ENCODE measurements at regions not wholly inside any gene's neighbourhood (a gene's known extent, or its start where the extent isn't known, plus 50 kb on each side); places are given as distances from the start of the nearest gene placed in this dataset.
"Not testable (repeated sequence)": the region's sequence is repeated elsewhere in the genome, so short reads cannot be mapped to it uniquely, and the experiment has no call there.

DNA sequence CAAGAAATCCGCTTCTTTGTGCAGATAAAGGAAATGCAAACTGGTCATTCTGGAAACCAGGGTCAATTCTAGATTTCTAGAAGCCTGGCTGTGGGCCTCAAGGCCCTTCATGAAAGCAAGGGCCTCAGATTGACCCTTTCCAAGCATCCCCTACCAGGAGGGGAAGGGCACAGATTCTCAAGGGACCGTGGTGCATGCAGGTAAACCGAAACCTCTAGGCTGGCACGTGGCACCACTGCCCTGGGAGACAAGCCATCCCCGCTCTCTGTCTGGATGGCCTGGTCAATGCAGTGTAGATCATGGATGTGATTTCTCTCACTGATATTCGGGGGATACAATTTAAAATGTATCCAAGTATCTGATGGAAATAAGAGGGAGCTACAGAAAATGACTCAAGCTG, 69.4 kb downstream of the TOMM20 start:
- DNase-seq: no peak

DNA sequence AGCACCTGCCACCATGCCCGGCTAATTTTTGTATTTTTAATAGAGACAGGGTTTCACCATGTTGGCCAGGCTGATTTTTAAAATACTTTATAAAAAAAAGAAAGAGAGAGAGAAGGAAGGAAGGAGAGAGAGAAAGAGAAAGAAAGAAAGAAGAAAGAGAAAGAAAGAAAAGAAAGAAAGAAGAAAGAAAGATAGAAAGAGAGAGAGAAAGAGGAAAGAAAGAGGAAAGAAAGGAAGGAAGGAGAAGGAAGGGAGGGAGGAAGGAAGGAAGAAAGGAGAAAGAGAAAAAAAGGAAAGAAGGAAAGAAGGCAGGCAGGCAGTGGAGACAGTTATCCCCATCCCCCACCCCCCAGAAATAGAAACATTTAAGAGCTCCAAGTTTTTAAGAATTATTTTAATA, 69.9 kb downstream of the TOMM20 start:
- DNase-seq: no peak

DNA sequence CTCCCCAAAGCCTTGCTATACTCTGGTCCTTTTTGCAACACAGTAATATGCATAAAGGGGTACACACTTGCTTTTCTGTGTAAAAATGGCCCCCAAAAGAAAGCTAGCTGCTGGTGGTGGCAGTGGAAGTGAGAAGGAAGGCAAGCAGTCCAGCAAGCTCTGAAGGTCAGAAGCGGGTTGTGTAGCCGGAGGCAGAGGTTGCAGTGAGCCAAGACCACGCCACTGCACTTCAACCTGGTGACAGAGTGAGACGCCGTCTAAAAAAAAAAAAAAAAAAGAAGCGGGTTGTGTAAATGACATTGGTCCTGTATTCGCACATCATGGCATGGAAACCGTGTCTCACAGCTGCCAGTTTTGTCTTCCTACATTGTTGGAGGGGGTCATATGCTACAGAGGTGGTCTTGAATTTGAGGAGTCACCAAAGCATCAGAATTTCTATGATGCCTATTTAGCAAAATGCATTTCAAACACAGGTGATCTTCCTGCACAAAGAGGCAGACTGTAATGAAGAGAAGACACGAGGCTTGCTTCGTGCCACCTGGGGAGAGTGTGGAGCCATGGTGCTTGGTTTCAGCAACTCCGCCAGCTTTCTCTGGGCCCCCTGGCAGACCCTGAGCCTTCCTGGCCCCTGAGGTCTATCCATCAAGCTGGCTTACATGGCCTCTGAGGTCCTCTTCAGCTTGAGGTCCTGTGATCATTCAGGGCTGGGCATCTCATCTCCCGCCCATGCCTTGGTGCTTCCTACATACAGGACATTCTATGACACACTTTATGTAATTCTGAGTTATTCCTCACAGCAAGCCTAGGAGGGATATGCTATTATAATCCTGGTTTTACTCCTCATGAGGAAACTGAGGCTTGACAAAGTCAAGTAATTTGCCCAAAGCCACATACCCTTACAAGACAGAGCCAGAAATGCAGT, 71.0 kb downstream of the TOMM20 start:
- no peak for DNase-seq

DNA sequence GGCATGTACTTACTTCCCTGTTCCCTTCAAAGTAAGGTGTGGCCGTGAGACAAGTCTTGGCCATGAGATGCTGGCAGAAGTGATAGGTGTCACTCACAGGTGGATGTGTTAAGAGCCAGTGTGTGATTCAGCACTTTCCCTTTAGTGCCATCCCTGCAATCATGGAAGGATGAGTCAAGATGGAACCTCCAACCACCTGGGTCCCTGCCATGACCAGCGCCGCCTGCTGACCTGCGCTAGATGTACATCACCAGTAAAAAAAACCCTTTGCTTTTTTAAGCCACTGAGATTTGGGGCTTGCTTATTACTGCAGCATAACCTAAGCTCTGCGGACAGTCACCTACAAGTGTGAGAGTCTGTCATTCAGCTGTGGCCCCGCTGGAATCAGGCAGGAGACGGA, 71.7 kb downstream of the TOMM20 start:
- DNase-seq: no peak

DNA sequence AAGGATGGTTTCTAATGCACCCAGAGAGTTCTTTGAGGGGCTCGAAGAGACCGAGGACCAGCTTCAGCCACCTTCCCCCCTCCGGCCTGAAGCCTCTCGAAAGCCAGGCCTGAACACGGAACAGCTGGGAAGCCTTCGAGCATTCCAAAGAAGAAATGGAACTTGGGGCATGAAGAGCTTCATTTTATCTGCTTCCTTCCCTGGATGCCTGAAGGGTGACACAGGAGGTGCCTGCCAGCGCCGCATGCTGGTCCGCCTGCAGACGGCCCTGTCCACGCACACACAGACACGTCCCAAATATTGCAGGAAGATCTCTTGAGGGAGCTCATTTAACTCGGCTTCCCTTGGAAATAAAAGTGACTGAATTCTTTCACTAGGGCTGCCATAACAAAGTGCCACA, 73.7 kb downstream of the TOMM20 start:
- no peak for DNase-seq

DNA sequence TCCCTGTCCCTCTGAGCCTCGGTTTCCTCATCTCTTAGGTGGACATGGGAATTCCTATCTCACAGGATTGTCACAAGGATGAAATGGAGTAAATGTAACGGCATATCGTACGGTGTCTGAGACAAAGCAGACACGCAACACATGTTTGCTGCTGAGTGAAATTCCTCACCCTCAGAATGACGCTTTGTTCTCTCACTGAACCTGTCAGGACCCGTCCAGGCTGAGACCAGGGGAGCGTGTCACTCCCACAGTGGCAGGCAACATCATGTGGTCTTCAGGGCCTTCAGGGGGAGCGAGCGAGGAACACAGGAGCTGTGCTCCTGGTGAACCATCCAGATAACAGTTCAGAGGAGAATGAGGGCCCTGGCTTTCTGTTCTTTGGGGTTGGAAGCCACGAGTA, 74.2 kb downstream of the TOMM20 start:
- no peak for DNase-seq

DNA sequence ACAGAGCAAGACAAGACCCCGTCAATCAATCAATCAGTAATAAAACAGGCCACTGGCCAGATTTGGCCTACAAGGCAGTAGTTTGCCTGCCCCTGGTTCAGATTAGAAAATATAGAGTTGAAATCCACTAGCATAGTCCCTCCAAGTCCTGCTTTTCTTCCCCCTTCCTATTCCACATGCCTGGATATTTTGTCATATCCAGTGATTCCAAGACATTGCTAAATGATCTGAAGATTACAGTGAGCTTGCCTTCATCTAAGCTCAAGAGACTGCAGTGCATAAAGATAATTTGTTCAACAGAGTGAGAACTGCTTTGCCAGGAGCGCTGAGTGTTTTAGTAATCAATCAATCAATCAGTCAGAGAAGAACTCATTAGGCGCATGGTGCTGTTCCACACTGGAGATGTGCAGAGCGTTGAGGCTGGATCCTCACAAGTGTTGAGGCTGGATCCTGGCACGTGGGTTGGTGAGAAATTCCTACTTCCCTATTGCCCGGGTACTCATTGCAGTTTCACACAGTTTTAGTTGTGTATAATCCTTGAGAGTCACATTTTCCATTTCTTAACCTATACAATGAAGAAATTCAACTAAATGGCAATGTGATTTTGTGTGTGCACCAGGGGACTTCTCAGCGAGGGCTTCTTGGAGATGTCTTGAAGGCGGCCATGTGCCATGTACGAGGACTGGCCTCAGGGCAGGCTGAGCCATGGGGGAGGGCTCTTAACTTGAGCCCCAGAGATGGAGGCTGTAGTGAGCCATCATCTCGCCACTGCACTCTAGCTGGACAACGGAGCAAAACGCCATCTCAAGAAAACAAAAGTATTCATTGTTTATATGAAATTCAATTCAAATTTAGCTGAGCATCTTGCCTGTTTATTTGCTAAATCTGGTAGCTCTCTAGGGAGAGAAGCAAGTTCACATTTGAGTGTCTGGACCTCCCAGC, 76.3 kb downstream of the TOMM20 start:
- no peak for DNase-seq

DNA sequence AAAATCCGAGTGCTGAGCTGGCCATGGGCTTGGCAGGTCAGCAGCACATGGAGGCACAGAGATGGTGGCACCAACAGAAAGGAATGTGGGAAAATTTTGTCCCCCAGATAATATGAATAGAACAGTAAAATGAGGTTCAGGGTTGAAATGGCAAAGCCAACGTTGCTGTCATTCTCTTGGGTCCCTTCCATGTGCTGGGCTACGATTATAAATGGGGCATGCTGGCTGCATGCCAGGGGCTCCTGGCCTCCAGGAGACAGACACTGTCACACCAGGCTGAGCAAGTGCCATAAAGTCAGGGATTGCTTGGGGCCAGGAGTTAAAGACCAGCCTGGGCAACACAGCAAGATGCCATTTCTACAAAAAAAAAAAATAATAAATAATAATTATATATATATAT, 77.1 kb downstream of the TOMM20 start:
- no peak for DNase-seq

DNA sequence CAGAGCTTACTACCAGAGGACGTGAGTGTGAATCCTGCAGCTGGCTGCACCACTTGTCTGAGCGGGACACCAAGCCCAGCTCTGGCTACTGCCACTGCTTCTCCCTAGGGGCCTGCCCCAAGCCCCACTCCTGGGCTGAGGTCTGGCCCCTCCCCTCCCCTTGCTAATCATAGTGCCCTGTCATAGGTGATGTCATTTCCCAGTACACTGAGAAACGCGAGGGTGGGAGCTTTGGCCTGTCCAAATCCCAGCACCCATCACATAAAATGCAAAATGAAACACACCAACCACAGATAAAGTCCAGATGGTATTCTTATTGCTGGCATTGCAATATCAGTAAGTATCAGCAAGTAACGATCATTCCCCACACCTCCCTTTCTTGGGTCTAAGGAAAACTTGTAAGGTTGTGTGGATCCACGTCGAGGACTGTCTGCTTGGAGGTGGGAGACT, 77.7 kb downstream of the TOMM20 start:
- DNase-seq: no peak

DNA sequence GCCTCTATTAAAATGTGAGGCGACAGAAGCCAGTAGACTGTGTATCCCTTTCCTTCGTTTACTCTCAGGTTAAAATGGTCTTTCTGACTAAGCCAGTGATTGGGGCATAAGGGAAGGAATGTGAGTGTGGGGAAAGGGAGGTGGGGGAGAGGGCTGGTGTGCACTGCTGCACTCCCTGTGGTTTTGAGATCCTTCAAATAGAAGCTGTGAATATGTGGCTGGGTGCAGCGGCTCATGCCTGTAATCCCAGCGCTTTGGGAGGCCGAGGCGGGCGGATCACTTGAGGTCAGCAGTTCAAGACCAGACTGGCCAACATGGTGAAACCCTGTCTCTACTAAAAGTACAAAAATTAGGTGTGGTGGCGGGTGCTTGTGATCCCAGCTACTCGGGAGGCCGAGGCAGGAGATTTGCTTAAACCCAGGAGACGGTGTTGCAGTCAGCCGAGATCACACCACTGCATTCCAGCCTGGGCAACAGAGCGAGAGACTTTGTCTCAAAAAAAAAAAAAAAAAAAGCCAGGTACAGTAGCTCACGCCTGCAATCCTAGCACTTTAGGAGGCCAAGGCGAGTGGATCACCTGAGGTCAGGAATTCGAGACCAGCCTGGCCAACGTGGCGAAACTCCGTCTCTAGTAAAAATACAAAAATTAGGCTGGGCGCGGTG, 78.8 kb downstream of the TOMM20 start:
- DNase-seq: not testable (repeated sequence)

DNA sequence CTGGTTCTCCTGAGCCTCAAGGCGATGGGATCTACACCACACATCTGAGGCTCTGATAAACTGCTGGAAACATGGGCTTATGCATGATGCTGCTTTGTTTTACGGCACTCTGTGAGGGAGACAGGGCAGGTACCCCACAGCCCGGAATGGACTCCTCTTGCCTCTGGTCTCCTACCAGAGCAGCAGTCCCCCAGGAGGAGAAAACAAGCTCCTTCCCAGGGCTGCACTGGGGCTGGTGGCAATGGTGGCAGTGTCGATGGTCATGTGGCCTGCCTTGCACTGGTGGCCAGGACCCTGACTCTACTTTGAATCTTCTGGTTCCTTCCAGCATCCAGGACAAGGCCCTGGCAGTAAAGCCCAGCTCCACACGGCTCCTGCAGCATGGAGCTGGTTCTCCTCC, 79.4 kb downstream of the TOMM20 start:
- no peak for DNase-seq

DNA sequence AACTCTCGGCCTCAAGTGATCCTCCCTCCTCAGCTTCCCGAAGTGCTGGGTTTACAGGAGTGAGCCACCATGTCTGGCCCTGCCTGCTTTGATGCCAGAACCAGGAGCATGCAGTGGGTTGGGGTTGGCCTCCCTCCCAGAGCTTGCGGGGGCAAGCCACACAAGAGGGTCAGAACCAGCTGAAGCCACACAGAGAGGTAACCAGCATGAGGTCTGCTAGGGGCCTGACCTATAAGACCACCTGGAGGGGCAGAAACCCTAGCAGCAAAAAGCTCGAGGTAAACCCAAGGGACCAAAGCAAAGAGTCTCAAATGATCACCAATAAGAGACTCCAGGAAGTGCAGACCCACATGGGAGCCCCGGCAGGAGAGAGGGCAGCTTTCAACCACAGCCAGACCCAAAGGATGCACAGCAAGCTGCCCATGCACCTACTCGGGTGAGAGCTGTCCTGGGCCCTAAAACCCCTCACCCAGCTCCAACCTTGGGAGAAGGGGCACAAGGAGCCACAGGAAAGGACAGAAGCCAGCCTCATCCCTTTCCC, 81.2 kb downstream of the TOMM20 start:
- DNase-seq: no peak

DNA sequence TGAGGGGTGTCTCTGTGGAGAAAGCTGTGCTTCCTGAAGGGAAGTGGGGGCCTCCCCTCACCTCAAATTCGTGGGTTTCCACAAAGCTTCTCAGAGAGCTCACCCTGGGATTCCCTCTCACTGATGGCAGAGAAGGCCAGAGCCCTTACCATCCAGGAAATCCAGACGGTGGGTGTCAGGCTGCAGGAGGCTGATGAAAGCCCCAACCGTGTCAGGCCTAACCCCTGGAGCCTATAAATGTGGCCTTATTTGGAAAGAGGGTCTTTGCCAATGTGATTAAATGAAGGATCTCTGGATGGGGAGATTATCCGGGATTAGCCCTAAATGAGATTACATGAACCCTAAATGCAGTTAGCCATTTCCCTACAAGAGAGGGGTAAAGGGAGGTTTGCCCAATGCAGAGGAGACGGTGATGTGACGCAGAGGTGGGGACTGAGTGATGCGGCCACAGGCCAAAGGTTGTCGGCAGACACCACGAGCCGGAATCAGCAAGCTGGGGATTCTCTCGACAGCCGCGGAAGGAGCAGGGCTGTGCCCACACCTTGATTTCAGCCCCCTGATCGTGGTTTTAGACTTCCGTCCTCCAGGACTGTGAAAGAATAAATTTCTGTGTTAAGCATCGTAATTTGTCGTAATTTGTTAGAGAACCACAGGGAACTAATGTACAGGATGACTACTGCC, 82.6 kb downstream of the TOMM20 start:
- DNase-seq: no peak

DNA sequence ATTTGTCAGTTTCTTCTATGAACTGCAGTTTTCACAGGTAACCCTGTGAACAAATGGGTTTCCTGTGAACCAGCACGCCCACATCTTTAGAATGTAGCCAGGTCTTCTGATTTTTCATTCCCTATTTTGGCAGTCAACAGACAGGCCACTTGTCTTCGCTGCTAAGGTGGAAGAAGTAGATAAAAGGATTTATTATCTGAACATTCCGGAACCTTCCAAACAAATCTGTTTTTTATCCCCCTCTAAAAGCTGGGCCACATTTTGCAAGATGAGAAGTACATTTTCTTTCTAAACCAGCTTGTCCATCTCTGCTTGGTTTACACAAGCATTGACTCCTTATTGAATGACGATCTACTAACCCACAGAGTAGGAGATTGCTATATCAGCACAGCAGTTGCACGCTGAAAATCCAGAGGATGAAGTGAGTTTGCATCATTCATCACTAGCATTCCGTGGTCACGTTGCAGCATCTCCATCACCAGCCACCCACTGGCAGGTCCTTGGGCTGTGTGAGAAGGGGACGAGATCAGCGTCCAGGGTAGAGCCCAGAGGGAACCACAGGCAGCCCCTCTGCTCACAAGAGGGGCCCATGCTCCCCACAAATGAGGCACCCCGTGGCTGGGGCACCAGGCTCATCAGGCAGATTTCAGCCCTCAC, 83.5 kb downstream of the TOMM20 start:
- no peak for DNase-seq

DNA sequence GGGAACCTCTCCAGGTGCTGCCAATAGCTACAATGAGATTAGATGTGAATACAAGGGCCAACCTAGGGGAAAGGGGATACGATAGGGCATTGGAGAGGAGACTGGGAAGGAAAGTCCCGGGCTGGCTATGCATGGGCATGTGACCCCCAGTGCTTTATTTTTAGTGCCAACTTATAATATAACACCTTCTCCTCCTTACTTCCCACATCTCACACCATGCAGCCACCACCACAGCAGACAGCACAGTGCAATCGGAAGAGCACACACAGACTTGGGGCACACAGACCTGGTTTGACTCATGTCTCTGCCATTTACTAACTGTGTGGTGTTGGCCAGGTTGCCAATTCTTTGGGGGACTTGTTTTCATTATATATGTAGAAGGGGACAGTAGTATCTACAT, 85.4 kb downstream of the TOMM20 start:
- no peak for DNase-seq

DNA sequence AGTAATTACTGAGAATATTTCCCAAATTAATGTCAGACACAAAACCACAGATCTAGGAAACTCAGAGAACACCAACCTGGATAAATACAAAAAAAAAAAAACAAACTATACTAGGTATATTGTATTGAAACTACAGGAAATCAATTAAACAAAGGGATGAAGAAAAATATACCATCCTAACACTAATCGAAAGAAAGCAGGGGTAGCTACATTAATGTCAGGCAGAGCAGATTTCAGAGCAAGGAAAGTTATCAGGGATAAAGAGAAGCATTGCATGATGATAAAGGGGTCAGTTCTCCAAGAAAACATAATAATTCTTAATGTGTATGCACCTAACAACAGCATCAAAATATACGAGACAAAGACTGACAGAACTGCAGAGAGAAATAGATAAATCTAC, 89.9 kb downstream of the TOMM20 start:
- DNase-seq: no peak

DNA sequence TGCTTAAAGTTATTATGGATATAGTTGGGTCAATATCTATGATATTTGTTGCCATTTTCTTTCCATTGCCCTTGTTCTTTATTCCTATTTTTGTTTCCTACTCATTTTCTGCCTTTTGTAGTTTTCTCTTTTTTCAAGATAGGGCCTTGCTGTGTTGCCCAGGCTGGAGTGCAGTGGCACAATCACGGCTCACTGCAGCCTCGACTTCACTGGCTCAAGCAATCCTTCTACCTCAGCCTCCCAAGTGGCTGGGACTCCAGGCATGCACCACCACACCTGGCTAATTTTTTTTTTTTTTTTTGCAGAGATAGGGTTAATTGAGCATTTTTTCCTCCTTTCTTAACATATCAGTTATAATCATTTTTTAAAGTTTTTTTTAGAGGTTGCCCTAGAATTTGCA, 92.7 kb downstream of the TOMM20 start:
- DNase-seq: no peak

DNA sequence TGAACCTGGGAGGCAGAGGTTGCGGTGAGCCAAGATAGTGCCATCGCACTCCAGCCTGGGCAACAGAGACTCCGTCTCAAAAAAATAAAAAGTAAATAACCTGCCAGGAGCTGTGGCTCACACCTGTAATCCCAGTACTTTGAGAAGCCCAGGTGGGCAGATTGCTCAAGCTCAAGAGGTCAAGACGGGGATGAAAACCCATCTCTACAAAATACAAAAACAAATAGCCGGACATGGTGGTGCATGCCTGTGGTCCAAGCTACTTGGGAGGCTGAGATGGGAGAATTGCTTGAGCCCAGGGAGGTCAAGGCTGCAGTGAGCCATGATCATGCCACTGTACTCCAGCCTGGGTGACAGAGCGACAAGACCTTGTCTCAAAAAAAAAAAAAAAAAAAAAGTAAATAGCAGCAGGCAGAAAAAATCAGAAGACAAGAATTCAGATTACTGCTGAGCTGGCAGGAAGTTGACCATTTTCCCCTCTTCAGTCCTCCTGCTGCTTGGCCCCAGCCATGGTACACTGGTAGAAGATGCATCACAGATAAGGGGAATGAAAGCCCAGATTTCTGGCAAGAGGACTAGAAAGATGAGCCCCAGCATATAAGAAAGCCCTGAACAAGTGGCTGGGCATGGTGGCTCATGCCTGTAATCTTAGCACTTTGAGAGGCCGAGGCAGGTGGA, 97.6 kb downstream of the TOMM20 start:
- DNase-seq: no peak

DNA sequence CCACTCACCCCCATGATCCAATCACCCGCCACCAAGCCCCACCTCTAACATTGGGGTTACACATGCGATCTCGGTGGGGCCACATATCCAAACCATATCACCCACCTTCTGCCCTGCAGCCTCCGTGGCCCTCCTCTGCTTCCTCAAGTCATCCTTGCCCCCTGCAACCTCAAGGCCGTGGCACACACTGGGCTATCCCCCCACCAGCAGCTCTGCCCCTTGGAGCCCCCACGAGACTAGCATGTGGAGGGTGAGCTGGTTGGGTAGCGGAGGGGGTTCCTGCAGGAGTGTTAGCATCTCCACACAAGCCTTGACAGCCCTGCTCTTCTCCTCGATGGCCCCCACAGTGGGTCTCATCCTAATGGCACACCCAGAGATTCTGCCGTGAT, 100.8 kb downstream of the TOMM20 start:
- no peak for DNase-seq

DNA sequence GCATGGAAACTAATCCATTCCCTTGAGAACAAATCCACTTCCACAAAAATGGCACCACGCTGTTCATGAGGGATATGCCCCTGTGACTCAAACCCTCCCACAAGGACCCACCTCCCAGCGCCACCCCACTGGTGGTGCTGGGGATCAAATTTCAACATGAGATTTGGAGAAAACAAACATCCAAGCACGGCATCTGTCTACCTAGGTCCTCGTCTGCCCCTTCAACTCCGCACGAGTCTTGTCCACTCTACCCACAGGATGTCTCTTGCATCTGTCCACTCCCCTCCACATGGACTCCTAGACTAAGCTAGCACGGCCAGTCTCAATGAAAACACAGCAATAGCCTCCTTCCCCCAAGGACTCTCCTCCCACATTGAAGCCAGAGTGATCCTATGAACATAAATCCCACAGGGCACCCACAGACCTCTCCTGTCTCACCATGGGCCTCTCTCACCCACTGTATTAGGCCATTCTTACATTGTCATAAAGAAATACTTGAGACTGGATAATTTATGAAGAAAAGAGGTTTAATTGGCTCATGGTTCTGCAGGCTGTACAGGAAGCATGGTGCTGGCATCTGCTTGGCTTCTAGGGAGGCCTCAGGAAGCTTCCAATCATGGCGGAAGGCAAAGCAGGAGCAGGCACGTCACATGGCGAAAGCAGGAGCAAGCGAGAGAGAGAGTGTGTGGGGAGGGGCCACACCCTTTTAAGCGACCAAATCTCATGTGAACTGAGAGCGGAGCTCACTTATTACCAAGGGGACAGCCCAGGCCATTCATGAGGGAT, 101.4 kb downstream of the TOMM20 start:
- DNase-seq: no peak
